HEK293 (cell line): ENCODE measurements at regions not wholly inside any gene's neighbourhood (a gene's known extent, or its start where the extent isn't known, plus 50 kb on each side); places are given as distances from the start of the nearest gene placed in this dataset.

Experiments used
- CTCF ChIP-seq: fragments of 450-650 bp; formaldehyde crosslinking; IDR thresholded peaks from 2 replicates; pipeline ENCODE4 v1.5.1; 2016; ENCODE audit warnings: missing biosample characterization, missing genetic modification characterization
- TCF7L2 ChIP-seq: IDR thresholded peaks from 2 replicates; pipeline ENCODE4 v1.6.1; 2011; ENCODE audit warnings: low read depth, mild to moderate bottlenecking, inconsistent platforms, low read length, moderate library complexity, borderline replicate concordance
- ZBTB20 ChIP-seq: fragments of 450-650 bp; formaldehyde crosslinking; IDR thresholded peaks from 2 replicates; pipeline ENCODE4 v1.5.1; 2016; ENCODE audit warnings: missing biosample characterization, missing genetic modification characterization
- ZNF324 ChIP-seq: fragments of 450-650 bp; formaldehyde crosslinking; IDR thresholded peaks from 2 replicates; pipeline ENCODE4 v1.5.1; 2016; ENCODE audit warnings: missing biosample characterization, missing genetic modification characterization

GRCh38 chr18:60448487-60449267 lies 76.1 kb upstream of the MC4R start:
- no peak for TF ChIP-seq TCF7L2
- no peak for TF ChIP-seq CTCF (tag by site-specific recombination)
- TF ChIP-seq ZBTB20 (tag by site-specific recombination): no peak
- TF ChIP-seq ZNF324: no peak
